ENCODE measurements at regions not wholly inside any gene's neighbourhood (a gene's known extent, or its start where the extent isn't known, plus 50 kb on each side); places are given as distances from the start of the nearest gene placed in this dataset.

DNA sequence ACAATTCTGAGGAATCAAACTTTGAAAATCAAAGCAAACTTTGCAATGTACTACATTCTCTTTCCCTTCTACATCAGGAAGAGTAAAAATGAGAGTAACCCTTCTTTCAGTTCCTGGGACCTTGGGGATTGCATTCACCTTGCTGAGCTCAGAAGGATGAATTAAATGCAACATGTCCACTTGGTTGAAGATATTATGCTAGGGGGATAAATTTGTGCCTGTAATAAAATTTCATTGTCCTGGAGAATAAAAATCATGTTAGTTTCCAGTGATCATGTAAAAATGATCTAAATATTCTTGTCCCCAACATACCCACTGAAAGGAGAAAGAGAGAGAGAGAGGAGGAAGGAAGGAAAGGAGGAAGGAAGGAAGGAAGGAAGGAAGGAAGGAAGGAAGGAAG, 587.1 kb upstream of the NEGR1 start:
- Mint-ChIP-seq H3K9me3 (ENCODE audit: unreplicated experiment) (no peaks in the 10 kb centered on the region), H3K4me1 (ENCODE audit: low read depth, unreplicated experiment) (no peaks in the 10 kb centered on the region), H3K4me3 (ENCODE audit: unreplicated experiment) (no peak overlapping the region), H3K36me3 (ENCODE audit: unreplicated experiment) (no peaks in the 10 kb centered on the region), H3K27ac (ENCODE audit: unreplicated experiment) (no peak overlapping the region), H3K27me3 (ENCODE audit: unreplicated experiment) (no peaks in the 10 kb centered on the region)
- TF ChIP-seq CTCF (IDR thresholded peaks at IDR 0.05; ENCODE audit: partially characterized antibody, unreplicated experiment): no peak
- no peak for DNase-seq

GRCh38 chr1:72851597-72851996, 569.3 kb upstream of the NEGR1 start:
- H3K9me3 Mint-ChIP-seq (ENCODE audit: unreplicated experiment): no peaks in the 10 kb centered on the region
- TF ChIP-seq CTCF (IDR thresholded peaks at IDR 0.05; ENCODE audit: partially characterized antibody, unreplicated experiment): no peak
- DNase-seq: no peak
- H3K27ac Mint-ChIP-seq (ENCODE audit: unreplicated experiment): no peak overlapping the region
- no peaks in the 10 kb centered on the region for H3K36me3 Mint-ChIP-seq (ENCODE audit: unreplicated experiment)
- peaks cover 5% of the 10 kb centered on the region for H3K4me1 Mint-ChIP-seq (ENCODE audit: low read depth, unreplicated experiment)
- H3K27me3 Mint-ChIP-seq (ENCODE audit: unreplicated experiment): no peaks in the 10 kb centered on the region
- no peak overlapping the region for H3K4me3 Mint-ChIP-seq (ENCODE audit: unreplicated experiment)

- Mint-ChIP-seq H3K27ac (ENCODE audit: unreplicated experiment) (no peak overlapping the region), H3K9me3 (ENCODE audit: unreplicated experiment) (no peaks in the 10 kb centered on the region), H3K4me3 (ENCODE audit: unreplicated experiment) (no peak overlapping the region), H3K36me3 (ENCODE audit: unreplicated experiment) (no peaks in the 10 kb centered on the region), H3K27me3 (ENCODE audit: unreplicated experiment) (no peaks in the 10 kb centered on the region), H3K4me1 (ENCODE audit: low read depth, unreplicated experiment) (peaks cover 5% of the 10 kb centered on the region)
- no peak for TF ChIP-seq CTCF (IDR thresholded peaks at IDR 0.05; ENCODE audit: partially characterized antibody, unreplicated experiment)
- DNase-seq: no peak
Measured at GRCh38 chr1:72848997-72849396, 566.7 kb upstream of the NEGR1 start.

DNA sequence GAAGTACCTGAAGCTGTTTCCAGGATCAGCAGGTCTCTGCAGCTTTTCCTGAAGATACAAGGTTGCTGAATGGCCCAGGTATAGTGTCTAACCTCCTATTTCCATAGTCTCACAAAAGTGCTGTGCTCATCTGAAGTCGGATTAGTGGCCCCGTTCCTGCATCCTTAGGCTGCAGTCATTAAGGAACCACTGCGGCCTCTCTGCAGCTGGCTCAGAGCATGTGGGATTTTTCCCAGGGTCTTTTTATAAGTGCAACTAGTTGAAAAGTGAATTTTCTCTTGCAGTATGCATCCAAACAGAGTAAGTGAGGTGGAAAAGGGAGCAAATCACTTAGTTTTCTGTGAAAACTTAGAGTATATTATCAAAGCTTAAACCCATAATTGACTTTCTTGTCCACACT, 565.3 kb upstream of the NEGR1 start:
- DNase-seq: no peak
- Mint-ChIP-seq H3K27me3 (ENCODE audit: unreplicated experiment) (peaks cover 2% of the 10 kb centered on the region), H3K4me3 (ENCODE audit: unreplicated experiment) (no peak overlapping the region), H3K36me3 (ENCODE audit: unreplicated experiment) (no peaks in the 10 kb centered on the region), H3K4me1 (ENCODE audit: low read depth, unreplicated experiment) (peaks cover 5% of the 10 kb centered on the region), H3K27ac (ENCODE audit: unreplicated experiment) (no peak overlapping the region), H3K9me3 (ENCODE audit: unreplicated experiment) (no peaks in the 10 kb centered on the region)
- no peak for TF ChIP-seq CTCF (IDR thresholded peaks at IDR 0.05; ENCODE audit: partially characterized antibody, unreplicated experiment)

- Mint-ChIP-seq H3K36me3 (ENCODE audit: unreplicated experiment) (no peaks in the 10 kb centered on the region), H3K4me3 (ENCODE audit: unreplicated experiment) (no peak overlapping the region), H3K9me3 (ENCODE audit: unreplicated experiment) (no peaks in the 10 kb centered on the region), H3K27me3 (ENCODE audit: unreplicated experiment) (peaks cover 2% of the 10 kb centered on the region), H3K4me1 (ENCODE audit: low read depth, unreplicated experiment) (peaks cover 5% of the 10 kb centered on the region), H3K27ac (ENCODE audit: unreplicated experiment) (no peak overlapping the region)
- TF ChIP-seq CTCF (IDR thresholded peaks at IDR 0.05; ENCODE audit: partially characterized antibody, unreplicated experiment): no peak
- no peak for DNase-seq
Measured at GRCh38 chr1:72846476-72847278, 564.3 kb upstream of the NEGR1 start.

Measured in glutamatergic neuron (in vitro differentiated cells).